Embryonic facial prominence (tissue), 1 donor: ENCODE measurements at regions not wholly inside any gene's neighbourhood (a gene's known extent, or its start where the extent isn't known, plus 50 kb on each side); places are given as distances from the start of the nearest gene placed in this dataset.
"Not testable (repeated sequence)": the region's sequence is repeated elsewhere in the genome, so short reads cannot be mapped to it uniquely, and the experiment has no call there.

Experiments used
- DNase-seq: peaks from one replicate; pipeline ENCODE4 v3.0.0-alpha.2; 2016; ENCODE audit errors: extremely low spot score

DNA sequence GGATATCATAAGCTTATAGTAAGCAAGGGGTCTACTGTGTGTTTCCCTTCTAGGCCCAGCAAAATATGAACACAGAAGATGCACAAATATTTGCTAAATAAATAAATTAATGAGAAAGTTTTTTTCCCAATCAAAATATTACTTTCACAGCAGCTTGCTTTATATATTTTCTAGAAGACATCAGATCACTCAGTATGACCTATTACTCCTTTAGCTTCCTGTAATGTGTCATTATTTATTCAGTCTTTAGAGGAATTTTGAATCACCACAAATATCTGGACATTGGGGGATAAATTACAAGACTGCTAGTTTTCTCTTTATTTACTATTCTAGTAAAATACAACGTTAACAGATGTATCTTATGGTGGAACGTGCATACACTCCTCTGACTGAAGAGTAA lies 765.8 kb upstream of the POM121L12 start:
- DNase-seq, result no peak

DNA sequence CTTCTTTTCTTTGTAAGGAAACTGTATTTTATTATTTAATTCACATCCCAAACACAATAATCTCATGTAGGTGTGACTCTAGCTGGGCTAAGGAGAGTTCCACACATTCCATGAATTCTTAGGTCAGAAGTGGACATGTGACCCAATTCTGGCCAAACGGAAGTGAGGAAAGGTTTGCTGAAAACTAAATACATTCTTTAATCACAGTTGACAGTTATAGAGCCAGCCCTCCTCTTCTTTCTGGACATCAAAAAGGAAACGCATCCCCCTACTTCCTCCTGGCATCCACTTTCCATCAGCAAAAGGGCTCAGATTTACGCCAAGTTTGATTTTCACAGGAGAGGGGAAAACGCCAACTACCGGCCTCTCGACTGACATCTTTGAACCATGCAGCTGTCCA lies 774.4 kb upstream of the POM121L12 start:
- DNase-seq, result no peak

DNA sequence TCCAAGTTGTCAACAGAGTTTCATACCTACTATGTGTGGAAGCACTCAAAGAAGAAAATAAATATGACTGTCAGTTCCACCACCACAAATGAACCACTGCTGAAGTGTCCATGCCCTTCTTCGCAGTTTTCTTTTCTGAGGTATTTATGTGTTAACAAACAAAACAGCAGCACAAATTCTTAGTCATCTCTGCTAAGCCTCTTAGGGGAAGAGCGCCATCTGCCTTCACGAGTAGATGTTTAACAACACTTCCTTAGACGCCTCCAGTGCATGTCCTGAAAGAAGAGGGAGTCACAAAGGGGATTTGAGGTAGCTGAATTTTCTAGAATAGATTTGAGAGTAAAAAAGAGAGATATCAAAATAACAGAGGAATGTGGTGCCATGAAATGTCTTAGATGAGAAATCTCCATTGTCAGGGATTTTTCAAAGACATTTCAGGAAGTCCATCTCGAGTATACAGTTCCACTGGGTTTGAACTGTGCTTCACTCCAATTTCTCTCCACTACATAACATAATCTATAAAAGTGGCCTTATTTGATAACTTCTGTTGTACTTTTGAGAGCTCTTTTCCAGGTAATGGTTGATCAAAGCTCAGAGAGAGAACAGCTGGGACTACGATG lies 775.3 kb upstream of the POM121L12 start:
- DNase-seq, result no peak

DNA sequence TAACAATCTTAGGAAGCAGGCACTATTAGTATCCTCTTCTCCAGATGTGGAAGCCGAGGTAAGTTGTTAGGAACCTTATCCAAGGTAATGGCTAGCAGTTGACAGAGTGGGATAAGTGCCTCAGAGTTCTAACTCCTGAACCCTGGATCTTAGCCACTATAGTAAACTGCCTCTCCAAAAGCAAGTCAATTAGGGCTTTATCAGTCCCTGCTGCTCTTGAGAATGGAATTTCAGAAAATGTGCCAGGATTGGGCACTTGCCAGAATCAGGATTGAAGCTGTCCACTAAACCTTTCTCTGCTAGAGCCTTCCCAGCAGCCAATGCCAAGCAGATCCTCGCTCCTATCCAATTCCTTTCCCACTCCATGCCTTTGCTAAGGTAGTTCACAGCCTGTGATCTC lies 777.5 kb upstream of the POM121L12 start:
- no peak for DNase-seq

DNA sequence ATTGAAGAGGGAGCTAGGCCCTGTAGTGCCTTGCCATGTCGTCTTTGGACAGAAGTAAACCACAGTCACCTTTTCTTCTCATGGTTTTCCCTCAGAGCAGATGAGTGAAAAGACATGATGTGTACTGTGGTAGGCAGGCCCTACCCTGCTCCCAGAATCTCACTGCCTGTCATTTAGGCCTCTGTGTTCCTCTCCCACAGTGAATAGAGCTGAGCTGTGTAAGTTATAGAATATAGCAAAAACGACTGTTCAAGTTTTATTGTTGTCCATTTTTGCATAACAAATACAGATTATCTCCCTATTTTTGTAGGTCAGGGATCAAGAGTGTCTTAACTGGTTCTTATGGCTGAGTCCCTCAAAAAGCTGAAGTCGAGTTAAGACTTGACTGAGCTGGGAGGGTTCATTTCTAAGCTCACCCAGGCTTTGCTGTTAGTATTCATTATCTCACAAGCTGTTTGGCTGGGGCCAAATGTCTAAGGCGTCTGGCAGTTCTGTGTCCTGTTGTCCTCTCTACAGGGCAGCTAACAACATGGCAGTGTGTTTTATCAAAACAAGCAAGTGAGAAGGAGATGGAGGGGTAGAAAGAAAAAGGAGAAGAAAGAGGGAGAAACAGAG lies 780.9 kb upstream of the POM121L12 start:
- no peak for DNase-seq

DNA sequence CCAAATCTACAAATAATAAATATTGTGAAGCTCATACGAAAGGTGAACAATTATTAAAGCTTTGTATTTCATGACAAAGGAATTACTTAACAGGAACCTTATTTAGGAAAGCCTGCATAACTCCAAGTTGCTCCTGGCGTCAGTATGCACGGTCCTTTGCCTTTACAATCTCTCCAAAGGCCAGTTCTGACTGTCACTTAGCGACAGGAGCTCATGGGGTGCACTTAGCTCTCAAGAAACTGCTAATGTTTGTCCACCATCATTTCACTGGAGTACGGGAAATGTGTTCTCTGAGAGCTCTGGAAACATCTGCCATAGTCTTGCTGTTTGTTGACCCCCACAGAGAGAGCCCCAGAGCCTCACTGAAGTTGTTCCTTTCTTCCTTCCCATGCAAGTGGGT lies 781.5 kb upstream of the POM121L12 start:
- DNase-seq, result no peak

DNA sequence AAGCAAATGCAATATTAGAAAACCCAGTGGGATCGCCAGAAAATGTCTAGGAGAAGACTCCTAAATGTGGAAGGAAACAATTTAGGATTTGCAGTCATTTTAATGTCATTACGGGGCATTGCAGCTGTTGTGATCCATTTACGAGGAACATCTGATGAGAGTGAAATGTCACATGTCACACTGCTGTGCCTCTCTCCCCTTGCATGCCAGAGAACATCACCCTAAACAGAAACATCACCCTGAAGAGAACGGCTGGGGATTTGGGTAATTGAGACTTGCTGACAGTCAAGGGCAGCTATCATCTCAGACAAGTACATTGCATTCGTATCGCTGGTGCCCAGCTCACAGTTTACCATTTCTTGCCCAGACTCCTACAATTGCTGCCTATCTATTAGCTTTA lies 785.7 kb upstream of the POM121L12 start:
- no peak for DNase-seq

DNA sequence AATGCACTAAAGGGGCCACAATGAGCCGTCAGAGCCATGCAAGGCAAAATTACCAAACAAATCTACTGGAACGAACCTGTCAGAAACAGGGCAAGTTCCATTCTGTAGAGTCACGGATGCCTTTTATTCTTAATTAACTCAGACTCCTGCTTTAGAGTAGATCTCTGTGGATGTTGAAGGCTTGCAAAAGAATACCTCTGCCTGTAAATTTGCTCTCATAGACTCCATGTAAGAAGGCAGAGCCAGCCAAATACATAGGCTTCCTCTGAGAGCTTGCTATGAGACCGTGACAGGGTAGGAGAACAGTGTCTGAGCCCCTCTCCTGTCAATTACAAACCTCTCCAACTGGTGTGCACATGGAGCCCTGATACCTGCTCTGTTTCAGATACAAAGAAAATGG lies 787.9 kb upstream of the POM121L12 start:
- no peak for DNase-seq

DNA sequence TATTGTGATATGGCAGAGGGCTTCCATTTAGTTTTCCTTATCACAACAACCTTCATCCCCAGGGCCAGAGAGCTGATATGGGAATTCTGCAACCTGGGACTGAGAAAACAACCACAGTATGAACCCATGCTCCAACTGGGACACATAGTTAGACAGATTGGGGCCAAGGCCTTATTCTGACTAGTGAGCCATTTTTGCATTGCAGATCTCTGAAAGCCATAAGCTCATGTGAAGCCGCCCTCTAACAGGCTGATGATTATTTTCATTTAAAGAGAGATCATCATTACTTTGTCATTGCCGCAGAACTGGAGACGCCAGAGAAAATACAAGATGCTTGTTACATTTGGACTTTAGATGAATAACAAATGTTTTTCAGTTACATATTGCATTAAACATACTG lies 791.7 kb upstream of the POM121L12 start:
- DNase-seq, result no peak

DNA sequence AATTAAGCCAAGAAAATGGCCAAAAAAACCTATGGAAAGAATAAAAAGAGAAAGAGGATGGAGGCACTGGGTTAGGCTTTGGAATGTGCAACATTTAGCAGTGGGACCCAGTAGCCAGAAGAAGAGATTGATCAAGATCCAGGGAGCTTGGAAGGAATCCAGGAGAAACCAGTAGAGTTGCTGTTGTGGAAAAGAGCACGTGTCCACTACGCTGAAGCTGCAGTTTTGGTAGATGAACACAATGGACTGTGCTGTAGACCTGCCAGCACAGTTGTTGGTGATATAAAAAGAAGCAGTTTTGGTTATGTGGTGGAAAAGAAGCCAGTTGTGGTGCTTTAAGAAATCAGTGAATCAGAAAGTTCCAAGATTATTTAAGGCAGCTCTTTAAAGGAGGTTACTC lies 802.2 kb upstream of the POM121L12 start:
- no peak for DNase-seq

DNA sequence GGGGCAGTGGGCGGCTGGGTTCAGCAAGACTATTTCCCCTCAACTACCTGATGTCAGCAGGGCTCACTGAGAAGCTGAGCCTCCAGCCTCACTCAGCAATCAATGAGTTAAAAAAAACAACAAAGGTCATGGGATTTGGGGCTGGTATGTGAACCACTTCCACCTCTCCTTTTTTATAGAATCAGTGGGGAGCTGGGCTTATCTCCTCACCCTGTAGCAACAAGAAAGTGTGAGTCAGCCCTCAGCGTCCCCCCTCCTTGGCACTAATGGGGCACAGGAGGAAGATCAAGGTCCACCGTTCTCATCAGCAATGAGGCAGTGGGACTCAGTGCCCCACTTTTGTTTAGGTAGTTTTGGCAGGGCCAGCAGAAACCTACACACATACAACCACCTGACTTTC lies 823.5 kb upstream of the POM121L12 start:
- DNase-seq, result no peak

DNA sequence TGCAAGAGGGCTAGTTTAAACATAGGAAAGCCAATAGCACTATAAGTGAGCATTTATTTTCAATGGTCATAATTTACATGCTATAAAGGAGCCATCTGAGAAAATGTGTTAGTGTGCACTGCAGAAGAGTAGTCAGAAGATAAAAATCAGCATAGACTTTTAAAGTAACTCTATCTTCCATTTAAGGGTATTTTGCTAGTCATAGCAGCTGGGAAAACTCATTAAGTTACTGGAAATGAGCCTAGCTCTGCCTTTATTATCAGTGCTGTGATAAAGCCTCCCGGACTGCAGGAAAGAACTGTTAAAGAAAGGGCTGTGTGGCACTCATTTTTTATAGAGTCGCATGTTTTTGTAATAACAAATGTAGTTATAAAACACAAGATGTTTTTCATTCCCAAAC lies 825.8 kb upstream of the POM121L12 start:
- DNase-seq, result no peak

DNA sequence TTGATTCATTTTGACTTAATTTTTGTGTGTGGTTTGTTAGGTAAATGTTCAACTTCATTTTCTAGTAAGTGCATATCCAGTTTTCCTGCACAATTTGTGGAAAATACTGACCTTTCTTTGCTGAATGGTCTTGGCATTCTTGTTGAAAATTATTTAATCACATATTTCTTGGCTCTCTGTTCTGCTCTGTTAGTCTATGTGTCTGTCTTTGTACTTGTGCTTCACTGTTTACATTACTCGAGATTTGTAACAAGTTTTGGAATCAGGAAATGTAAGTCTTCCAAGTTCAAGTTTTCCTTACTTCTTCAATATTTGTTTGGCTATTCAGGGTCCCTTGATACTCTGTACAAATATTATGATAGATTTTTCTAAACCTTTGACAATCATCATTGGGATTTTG lies 838.2 kb upstream of the POM121L12 start:
- no peak for DNase-seq

DNA sequence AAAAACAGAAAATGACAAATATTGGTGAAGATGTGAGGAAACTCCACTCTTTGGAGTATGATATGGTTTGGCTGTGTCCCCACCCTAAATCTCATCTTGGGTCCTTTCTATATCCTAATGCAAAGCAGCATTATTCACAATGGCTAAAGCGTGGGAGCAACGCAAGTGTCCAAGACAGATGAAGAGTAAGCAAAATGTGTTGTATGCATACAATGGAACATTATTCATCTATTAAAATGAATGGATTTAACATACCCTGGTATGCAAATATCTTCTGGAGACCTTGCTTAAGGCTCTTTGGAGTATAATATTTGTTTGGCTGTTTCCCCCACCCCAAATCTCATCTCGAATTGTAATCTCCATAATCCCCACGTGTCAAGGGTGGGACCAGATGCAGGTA lies 839.8 kb upstream of the POM121L12 start:
- DNase-seq, result no peak

DNA sequence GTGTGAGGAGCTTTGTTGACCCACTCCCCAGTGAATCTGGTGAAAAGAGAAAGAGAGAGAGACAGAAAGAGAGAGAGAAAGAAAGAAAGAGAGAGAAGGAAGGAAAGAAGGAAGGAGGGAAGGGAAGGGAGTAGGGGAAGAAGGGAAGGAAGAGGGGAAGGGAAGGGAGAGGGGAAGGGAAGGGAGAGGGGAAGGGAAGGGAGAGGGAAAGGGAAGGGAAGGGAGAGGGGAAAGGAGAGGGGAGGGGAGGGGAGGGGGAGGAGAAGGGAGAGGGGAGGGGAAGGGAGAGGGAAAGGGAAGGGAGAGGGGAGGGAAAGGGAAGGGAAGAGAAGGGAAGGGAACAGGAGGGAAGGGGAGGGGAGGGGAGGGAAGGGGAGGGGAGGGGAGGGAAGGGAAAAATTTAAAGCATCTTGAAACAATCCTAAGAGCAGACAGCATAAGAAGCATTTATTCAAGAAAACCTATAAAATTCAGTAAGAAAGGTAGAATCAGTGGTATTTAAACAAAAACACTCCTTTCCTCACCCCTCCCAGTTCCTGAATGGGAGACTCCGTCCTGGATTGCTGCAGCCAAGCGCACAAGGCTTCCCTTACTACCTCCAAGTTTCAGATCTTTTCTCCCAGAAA lies 846.2 kb upstream of the POM121L12 start:
- no peak for DNase-seq

DNA sequence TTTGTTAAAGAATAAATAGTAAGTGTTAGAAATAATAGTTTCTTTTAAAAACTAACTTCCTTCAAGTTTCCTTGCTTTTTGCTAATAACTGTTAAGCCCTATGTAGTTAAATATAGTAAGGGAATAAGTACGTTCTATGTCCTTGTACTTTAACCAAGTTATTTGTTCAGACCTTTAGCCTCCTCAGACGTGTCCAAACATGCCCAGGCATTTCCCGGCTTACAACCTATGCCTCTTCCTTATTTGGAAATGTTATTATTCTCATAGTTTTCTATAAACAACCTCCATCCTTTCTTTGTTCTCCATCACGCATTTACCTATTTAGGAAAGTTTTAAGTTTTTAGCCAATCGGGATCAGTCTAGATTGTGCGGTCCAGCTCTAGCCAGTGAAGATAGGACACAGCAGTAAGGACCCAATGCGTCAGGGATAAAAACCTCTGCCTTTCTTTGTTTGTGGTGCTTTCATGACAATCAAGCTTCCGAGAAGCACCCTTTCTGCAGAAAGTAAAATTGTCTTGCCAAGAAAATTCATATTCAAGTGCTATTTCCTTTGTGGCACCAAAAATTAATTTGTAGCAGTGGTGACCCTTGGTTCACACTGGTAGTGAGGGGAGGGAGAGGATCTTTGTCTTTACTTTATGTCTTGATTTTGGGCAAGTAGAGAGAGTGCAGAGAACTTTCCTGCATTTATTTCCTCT lies 851.3 kb upstream of the POM121L12 start:
- no peak for DNase-seq

DNA sequence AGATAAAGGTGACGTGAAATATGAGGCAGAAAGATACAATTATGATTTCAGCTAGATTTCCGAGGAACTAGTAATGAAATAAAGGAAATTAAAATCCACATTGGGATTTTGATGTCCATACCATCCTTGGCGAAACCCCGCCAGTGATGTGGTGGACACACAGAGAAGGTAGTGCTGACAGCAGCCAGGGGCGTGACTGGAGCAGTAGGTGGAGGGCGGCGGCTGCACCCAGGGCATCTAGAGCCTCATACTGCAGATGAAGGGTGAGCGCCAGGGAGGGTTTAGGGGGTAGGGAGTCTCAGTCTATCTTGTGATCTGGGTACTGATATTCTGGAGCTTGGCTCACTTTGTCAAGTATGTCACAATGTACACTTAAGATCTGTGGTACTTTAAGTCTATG lies 855.5 kb upstream of the POM121L12 start:
- no peak for DNase-seq

DNA sequence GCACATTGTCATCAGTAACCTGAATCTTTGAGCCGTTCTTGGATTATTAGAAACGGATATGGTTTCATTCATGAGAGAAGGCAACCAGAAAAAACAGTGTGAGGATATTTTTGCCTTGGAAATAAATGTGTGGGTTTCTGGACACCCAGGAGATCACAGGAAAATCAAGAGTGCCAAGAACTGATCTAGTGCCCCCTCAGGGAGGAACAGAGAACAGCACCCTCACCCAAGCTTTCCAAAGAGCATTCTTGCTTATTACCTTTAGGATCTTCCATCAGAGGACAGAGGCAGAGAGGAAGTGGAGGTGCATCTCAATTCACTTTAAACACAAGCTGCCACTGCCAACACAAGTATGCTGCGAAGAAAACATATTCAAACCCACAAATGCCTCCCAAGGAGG lies 851.5 kb upstream of the COBL start:
- no peak for DNase-seq

DNA sequence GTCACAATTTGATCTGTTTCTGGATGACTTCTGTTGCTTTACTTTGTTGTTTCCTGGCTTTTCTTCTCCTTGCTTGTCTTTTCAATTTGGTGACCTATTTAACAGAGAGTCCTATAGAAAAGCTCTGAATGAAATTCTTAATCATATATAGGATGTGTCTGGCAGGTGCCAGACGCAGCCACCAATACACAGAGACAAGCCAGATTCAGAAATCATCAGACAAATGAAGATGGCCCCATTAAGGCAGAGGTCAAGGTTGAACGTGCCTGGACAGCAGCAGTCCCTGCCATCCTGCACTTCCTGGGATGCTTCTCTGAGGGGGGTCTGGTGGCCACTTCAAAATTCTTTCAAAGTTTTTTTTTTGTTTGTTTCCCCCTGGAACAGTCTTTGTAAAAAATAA lies 846.7 kb upstream of the COBL start:
- no peak for DNase-seq

DNA sequence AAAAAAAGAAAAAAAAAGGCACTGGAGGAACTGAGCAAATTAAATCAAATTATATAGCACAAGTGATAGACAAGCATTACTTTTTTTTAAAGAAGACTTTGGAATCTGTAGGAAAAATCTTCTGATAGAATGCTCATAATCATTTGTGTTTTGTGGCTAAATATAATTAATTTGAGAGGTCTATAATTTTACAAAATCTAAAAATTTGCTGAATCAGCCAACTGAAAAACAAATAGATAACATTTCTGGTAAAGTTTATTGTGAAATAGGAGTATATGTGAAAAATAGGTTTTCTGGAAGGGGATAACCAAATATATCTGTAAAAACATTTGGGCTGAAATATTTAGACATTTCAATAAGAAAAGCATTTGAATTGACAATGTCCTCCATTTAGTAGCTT lies 844.9 kb upstream of the COBL start:
- DNase-seq, result no peak

DNA sequence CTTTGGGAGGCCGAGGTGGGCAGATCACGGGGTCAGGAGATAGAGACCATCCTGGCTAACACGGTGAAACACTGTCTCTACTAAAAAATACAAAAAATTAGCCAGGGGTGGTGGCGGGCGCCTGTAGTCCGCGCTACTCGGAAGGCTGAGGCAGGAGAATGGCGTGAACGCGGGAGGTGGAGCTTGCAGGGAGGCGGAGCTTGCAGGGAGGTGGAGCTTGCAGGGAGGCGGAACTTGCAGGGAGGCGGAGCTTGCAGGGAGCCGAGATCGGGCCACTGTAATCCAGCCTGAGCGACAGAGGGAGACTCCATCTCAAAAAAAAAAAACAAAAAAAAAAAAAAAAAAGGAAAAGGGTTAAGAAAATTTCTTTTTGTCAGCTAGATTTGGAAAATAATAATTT lies 842.8 kb upstream of the COBL start:
- DNase-seq, result not testable (repeated sequence)

DNA sequence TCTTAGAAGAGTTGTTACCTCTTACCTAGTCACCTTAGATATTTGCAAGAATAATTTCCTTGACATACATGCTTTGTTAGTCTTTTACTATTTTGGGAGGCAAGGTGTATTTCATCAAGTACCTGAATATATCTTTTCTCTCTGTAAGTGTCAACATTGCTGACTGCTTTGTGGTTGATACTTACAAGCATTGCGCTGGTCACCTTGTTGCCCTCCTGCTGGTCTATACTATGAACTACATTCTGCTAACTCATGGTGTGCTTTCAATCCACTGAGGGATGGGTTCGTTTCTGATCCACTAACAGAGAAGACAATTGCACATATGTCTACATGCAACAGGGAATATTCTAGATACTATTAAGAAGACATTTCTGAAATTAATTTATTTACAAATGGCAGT lies 837.8 kb upstream of the COBL start:
- no peak for DNase-seq

DNA sequence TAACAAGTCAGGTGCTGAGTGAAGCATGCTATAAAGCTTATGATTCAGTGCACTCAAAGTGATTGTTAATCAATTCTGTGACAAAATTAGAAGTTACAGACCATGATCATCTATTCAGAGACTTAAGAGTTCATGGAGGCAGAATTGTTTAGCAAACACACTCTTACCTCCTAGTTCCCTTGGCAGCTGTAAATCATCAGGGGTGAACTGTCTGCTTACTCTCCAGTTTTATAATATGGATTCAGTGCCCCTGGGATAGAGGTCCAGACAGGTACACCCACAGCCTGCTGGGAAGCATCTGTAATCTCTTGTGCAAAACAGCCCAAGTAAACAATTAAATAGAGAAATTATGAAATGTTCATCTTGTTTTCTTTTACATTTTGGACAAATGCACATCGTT lies 835.0 kb upstream of the COBL start:
- no peak for DNase-seq
